ENCODE measurements at regions not wholly inside any gene's neighbourhood (a gene's known extent, or its start where the extent isn't known, plus 50 kb on each side); places are given as distances from the start of the nearest gene placed in this dataset.

DNA sequence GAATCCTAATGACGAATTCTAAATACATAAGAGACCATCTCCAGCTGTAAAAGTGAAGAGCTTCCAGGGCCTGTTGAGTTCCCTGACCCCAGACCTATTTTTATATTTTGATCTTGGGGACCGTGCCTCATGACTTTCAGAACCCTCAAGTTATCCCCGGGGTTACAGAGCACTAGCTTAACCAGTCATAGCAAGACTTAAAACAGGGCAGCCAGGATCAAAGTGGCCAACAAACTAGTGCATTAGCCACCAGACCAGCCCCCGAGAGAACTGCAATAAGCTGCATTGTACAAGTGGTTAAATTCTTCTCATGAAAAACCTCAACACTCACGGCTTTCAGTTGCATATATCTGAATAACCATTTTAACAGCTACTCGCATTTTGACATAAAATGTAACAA is 183.0 kb downstream of the BARHL2 start:
- no peaks in the 10 kb centered on the region for H3K9me3 Mint-ChIP-seq
- H3K4me3 ChIP-seq (ENCODE audit: low read length) = no peak overlapping the region
- no peak overlapping the region for H3K4me3 Mint-ChIP-seq
- H3K27ac Mint-ChIP-seq = no peak overlapping the region
- no peaks in the 10 kb centered on the region for H3K4me1 ChIP-seq (ENCODE audit: control insufficient read depth, insufficient read depth, low read length)
- 85 to 93% methylated on average over 3 to 6 of the region's 6 CpGs for WGBS, 2 experiments (ENCODE audit: insufficient coverage in 1 of 2, insufficient read length in 1 of 2)
- TF ChIP-seq, protein P1, sequence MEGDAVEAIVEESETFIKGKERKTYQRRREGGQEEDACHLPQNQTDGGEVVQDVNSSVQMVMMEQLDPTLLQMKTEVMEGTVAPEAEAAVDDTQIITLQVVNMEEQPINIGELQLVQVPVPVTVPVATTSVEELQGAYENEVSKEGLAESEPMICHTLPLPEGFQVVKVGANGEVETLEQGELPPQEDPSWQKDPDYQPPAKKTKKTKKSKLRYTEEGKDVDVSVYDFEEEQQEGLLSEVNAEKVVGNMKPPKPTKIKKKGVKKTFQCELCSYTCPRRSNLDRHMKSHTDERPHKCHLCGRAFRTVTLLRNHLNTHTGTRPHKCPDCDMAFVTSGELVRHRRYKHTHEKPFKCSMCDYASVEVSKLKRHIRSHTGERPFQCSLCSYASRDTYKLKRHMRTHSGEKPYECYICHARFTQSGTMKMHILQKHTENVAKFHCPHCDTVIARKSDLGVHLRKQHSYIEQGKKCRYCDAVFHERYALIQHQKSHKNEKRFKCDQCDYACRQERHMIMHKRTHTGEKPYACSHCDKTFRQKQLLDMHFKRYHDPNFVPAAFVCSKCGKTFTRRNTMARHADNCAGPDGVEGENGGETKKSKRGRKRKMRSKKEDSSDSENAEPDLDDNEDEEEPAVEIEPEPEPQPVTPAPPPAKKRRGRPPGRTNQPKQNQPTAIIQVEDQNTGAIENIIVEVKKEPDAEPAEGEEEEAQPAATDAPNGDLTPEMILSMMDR (conservative IDR thresholded peaks at IDR 0.05) = no peak
- H3K4me1 Mint-ChIP-seq = peaks cover 35% of the 10 kb centered on the region
- no peaks in the 10 kb centered on the region for H3K27me3 ChIP-seq (ENCODE audit: control insufficient read depth, insufficient read depth, low read length, poor library complexity, severe bottlenecking)
- H3K27ac ChIP-seq (ENCODE audit: low read depth, low read length) = peak overlapping the region; percentile 45
- H3K9me3 ChIP-seq (ENCODE audit: control insufficient read depth, low read length) = no peaks in the 10 kb centered on the region
- H3K27me3 Mint-ChIP-seq (ENCODE audit: insufficient read depth) = no peaks in the 10 kb centered on the region
- no peaks in the 10 kb centered on the region for H3K36me3 ChIP-seq (ENCODE audit: control insufficient read depth, insufficient read depth, low read length)
- DNase-seq = no peak
- H3K36me3 Mint-ChIP-seq (ENCODE audit: low read depth) = no peaks in the 10 kb centered on the region
- no peak overlapping the region for H3K9ac ChIP-seq (ENCODE audit: extremely low read depth, low read length, poor library complexity, severe bottlenecking)

DNA sequence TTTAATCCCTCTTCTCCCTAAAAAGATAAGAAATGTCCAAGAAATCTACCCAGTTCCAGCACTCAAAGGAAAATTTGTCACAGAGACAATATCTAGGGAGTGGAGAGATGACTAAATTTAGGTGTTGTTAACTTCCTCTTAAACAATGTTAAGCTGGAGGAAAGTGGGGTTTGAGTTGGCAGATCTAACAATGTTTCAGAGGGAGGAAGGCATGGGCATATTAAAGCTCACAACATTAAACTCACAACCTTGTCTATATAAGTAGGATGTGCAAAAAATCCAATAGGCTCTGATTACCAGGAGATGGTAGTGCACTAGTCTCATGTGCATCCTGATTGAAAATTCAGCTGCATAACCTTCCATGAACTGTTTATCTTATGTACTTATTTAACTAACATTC is 190.1 kb downstream of the BARHL2 start:
- Histone ChIP-seq H3K4me3 (ENCODE audit: low read length) (no peak overlapping the region), H3K36me3 (ENCODE audit: control insufficient read depth, insufficient read depth, low read length) (no peaks in the 10 kb centered on the region), H3K4me1 (ENCODE audit: control insufficient read depth, insufficient read depth, low read length) (no peaks in the 10 kb centered on the region), H3K9me3 (ENCODE audit: control insufficient read depth, low read length) (peaks cover 3% of the 10 kb centered on the region), H3K9ac (ENCODE audit: extremely low read depth, low read length, poor library complexity, severe bottlenecking) (no peak overlapping the region), H3K27me3 (ENCODE audit: control insufficient read depth, insufficient read depth, low read length, poor library complexity, severe bottlenecking) (no peaks in the 10 kb centered on the region), H3K27ac (ENCODE audit: low read depth, low read length) (no peak overlapping the region)
- no peaks in the 10 kb centered on the region for H3K27me3 Mint-ChIP-seq (ENCODE audit: insufficient read depth)
- H3K4me1 Mint-ChIP-seq = peaks cover 10% of the 10 kb centered on the region
- H3K36me3 Mint-ChIP-seq (ENCODE audit: low read depth) = no peaks in the 10 kb centered on the region
- no peak overlapping the region for H3K4me3 Mint-ChIP-seq
- no peak overlapping the region for H3K27ac Mint-ChIP-seq
- TF ChIP-seq, protein P1 (conservative IDR thresholded peaks at IDR 0.05) = no peak
- H3K9me3 Mint-ChIP-seq = no peaks in the 10 kb centered on the region
- no peak for DNase-seq

DNA sequence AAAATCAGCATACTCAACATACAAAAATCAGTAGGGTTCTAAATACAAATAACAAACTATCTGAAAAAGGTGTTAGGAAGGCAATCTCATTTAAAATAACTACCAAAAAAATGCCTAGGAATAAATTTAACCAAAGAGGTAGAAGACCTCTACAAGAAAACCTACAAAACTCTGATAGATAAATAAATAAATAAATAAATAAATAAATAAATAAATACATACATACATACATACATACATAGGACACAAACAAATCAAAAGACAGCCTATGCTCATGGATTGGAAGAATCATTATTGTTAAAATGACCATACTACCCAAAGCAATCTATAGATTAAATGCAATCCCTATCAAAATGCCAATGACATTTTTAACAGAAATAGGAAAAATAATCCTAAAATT is 194.7 kb downstream of the BARHL2 start:
- Mint-ChIP-seq H3K27me3 (ENCODE audit: insufficient read depth) (no peaks in the 10 kb centered on the region), H3K4me3 (no peak overlapping the region), H3K4me1 (no peaks in the 10 kb centered on the region), H3K9me3 (no peaks in the 10 kb centered on the region), H3K36me3 (ENCODE audit: low read depth) (no peaks in the 10 kb centered on the region), H3K27ac (no peak overlapping the region)
- Histone ChIP-seq H3K27me3 (ENCODE audit: control insufficient read depth, insufficient read depth, low read length, poor library complexity, severe bottlenecking) (no peaks in the 10 kb centered on the region), H3K9me3 (ENCODE audit: control insufficient read depth, low read length) (peaks cover 3% of the 10 kb centered on the region), H3K4me3 (ENCODE audit: low read length) (no peak overlapping the region), H3K4me1 (ENCODE audit: control insufficient read depth, insufficient read depth, low read length) (no peaks in the 10 kb centered on the region), H3K9ac (ENCODE audit: extremely low read depth, low read length, poor library complexity, severe bottlenecking) (no peak overlapping the region), H3K36me3 (ENCODE audit: control insufficient read depth, insufficient read depth, low read length) (no peaks in the 10 kb centered on the region), H3K27ac (ENCODE audit: low read depth, low read length) (no peak overlapping the region)
- TF ChIP-seq, protein P1 (conservative IDR thresholded peaks at IDR 0.05) = no peak
- DNase-seq = no peak

All from endodermal cell (in vitro differentiated cells).